SJCRH30 (cell line): ENCODE measurements at regions not wholly inside any gene's neighbourhood (a gene's known extent, or its start where the extent isn't known, plus 50 kb on each side); places are given as distances from the start of the nearest gene placed in this dataset.
A peak's percentile ranks its signal among the peaks of the same experiment; 100 is the strongest.
"Not testable (repeated sequence)": the region's sequence is repeated elsewhere in the genome, so short reads cannot be mapped to it uniquely, and the experiment has no call there.

Experiments used
- DNase-seq, 2 experiments: peaks; one replicate each; pipeline ENCODE4 v3.0.0-alpha.2; 2015 to 2020
- H3K27ac ChIP-seq: fragments of 250-450 bp; sonication (Bioruptor Pico); 2 replicates; pipeline ENCODE4 v1.5.1; 2020; ENCODE audit warnings: mild to moderate bottlenecking, moderate library complexity
- H3K27me3 ChIP-seq: fragments of 250-450 bp; sonication (Bioruptor Pico); 2 replicates; pipeline ENCODE4 v1.5.1; 2020; ENCODE audit warnings: mild to moderate bottlenecking, moderate library complexity
- H3K36me3 ChIP-seq: fragments of 250-450 bp; sonication (Bioruptor Pico); 2 replicates; pipeline ENCODE4 v1.5.1; 2020; ENCODE audit warnings: mild to moderate bottlenecking, moderate library complexity
- H3K4me1 ChIP-seq: fragments of 250-450 bp; sonication (Bioruptor Pico); 2 replicates; pipeline ENCODE4 v1.5.1; 2020; ENCODE audit warnings: mild to moderate bottlenecking, moderate library complexity
- H3K4me3 ChIP-seq: fragments of 250-450 bp; sonication (Bioruptor Pico); 2 replicates; pipeline ENCODE4 v1.5.1; 2020; ENCODE audit warnings: mild to moderate bottlenecking, moderate library complexity
- H3K9me3 ChIP-seq: fragments of 250-450 bp; sonication (Bioruptor Pico); replicated peaks from 2 replicates; pipeline ENCODE4 v1.5.1; 2020; ENCODE audit warnings: mild to moderate bottlenecking, moderate library complexity

- H3K4me3 ChIP-seq, result no peak overlapping the region
- no peak overlapping the region for H3K27ac ChIP-seq
- no peaks in the 10 kb centered on the region for H3K36me3 ChIP-seq
- H3K4me1 ChIP-seq, result no peaks in the 10 kb centered on the region
- no peaks in the 10 kb centered on the region for H3K9me3 ChIP-seq
- no peak for DNase-seq
- no peaks in the 10 kb centered on the region for H3K27me3 ChIP-seq
These were observed 55.6 kb downstream of the TLNRD1 start for GRCh38 chr15:81056304-81056703.

GRCh38 chr15:81060470-81060869, 59.7 kb downstream of the TLNRD1 start:
- DNase-seq, result no peak
- no peak overlapping the region for H3K27ac ChIP-seq

GRCh38 chr15:81060907-81061306, 60.2 kb downstream of the TLNRD1 start:
- no peak for DNase-seq
- Histone ChIP-seq H3K27me3 (no peaks in the 10 kb centered on the region), H3K36me3 (no peaks in the 10 kb centered on the region), H3K4me3 (no peak overlapping the region), H3K4me1 (no peaks in the 10 kb centered on the region), H3K27ac (no peak overlapping the region), H3K9me3 (no peaks in the 10 kb centered on the region)

More at GRCh38 chr15:81060470-81060869, 59.7 kb downstream of the TLNRD1 start:
- Histone ChIP-seq H3K4me1 (no peaks in the 10 kb centered on the region), H3K9me3 (no peaks in the 10 kb centered on the region), H3K27me3 (no peaks in the 10 kb centered on the region), H3K36me3 (no peaks in the 10 kb centered on the region), H3K4me3 (no peak overlapping the region)

GRCh38 chr15:81061490-81062253, 60.9 kb downstream of the TLNRD1 start:
- H3K4me3 ChIP-seq, result no peak overlapping the region
- no peaks in the 10 kb centered on the region for H3K27me3 ChIP-seq
- H3K36me3 ChIP-seq, result no peaks in the 10 kb centered on the region
- no peak overlapping the region for H3K27ac ChIP-seq
- no peak for DNase-seq
- no peaks in the 10 kb centered on the region for H3K9me3 ChIP-seq
- H3K4me1 ChIP-seq, result no peaks in the 10 kb centered on the region

- H3K27me3 ChIP-seq, result no peaks in the 10 kb centered on the region
- H3K4me1 ChIP-seq, result no peaks in the 10 kb centered on the region
These were observed 62.2 kb downstream of the TLNRD1 start for GRCh38 chr15:81062937-81063336.

GRCh38 chr15:81064253-81064652, 63.5 kb downstream of the TLNRD1 start:
- H3K27me3 ChIP-seq, result no peaks in the 10 kb centered on the region
- H3K27ac ChIP-seq, result no peak overlapping the region
- no peaks in the 10 kb centered on the region for H3K4me1 ChIP-seq
- no peaks in the 10 kb centered on the region for H3K9me3 ChIP-seq
- DNase-seq, result no peak
- H3K36me3 ChIP-seq, result no peaks in the 10 kb centered on the region
- no peak overlapping the region for H3K4me3 ChIP-seq

More at GRCh38 chr15:81062937-81063336, 62.2 kb downstream of the TLNRD1 start:
- H3K36me3 ChIP-seq, result no peaks in the 10 kb centered on the region
- no peaks in the 10 kb centered on the region for H3K9me3 ChIP-seq
- H3K4me3 ChIP-seq, result no peak overlapping the region
- no peak for DNase-seq
- H3K27ac ChIP-seq, result no peak overlapping the region

GRCh38 chr15:81067567-81067966, 66.5 kb upstream of the CFAP161 start:
- H3K4me1 ChIP-seq, H3K36me3 ChIP-seq, DNase-seq, H3K27me3 ChIP-seq, H3K27ac ChIP-seq, H3K9me3 ChIP-seq, H3K4me3 ChIP-seq: not testable (repeated sequence)

GRCh38 chr15:81068516-81068915, 65.6 kb upstream of the CFAP161 start:
- no peaks in the 10 kb centered on the region for H3K4me1 ChIP-seq
- DNase-seq, result no peak
- no peaks in the 10 kb centered on the region for H3K27me3 ChIP-seq
- no peaks in the 10 kb centered on the region; the same call in 1 of the 2 replicates for H3K9me3 ChIP-seq
- no peaks in the 10 kb centered on the region for H3K36me3 ChIP-seq
- no peak overlapping the region for H3K27ac ChIP-seq
- no peak overlapping the region for H3K4me3 ChIP-seq

- Histone ChIP-seq H3K27ac (no peak overlapping the region), H3K4me3 (no peak overlapping the region), H3K9me3 (no peaks in the 10 kb centered on the region; the same call in 1 of the 2 replicates)
These were observed 64.7 kb upstream of the CFAP161 start for GRCh38 chr15:81069356-81069755.

GRCh38 chr15:81069909-81070308, 64.2 kb upstream of the CFAP161 start:
- no peaks in the 10 kb centered on the region for H3K36me3 ChIP-seq
- no peaks in the 10 kb centered on the region; the same call in 1 of the 2 replicates for H3K9me3 ChIP-seq
- no peak for DNase-seq
- no peak overlapping the region for H3K27ac ChIP-seq
- H3K27me3 ChIP-seq, result no peaks in the 10 kb centered on the region
- no peak overlapping the region for H3K4me3 ChIP-seq
- H3K4me1 ChIP-seq, result no peaks in the 10 kb centered on the region

More at GRCh38 chr15:81069356-81069755, 64.7 kb upstream of the CFAP161 start:
- Histone ChIP-seq H3K27me3 (no peaks in the 10 kb centered on the region), H3K4me1 (no peaks in the 10 kb centered on the region), H3K36me3 (no peaks in the 10 kb centered on the region)
- DNase-seq, result peak; percentile 17 to 35

GRCh38 chr15:81071120-81071519, 63.0 kb upstream of the CFAP161 start:
- H3K36me3 ChIP-seq, result no peaks in the 10 kb centered on the region
- no peaks in the 10 kb centered on the region for H3K4me1 ChIP-seq
- H3K4me3 ChIP-seq, result no peak overlapping the region
- H3K27ac ChIP-seq, result no peak overlapping the region
- no peaks in the 10 kb centered on the region; the same call in 1 of the 2 replicates for H3K9me3 ChIP-seq
- DNase-seq, result no peak
- no peaks in the 10 kb centered on the region for H3K27me3 ChIP-seq

- H3K4me3 ChIP-seq, result no peak overlapping the region
- DNase-seq, result no peak
- no peaks in the 10 kb centered on the region for H3K27me3 ChIP-seq
These were observed 62.4 kb upstream of the CFAP161 start for GRCh38 chr15:81071705-81072104.

GRCh38 chr15:81072551-81072950, 61.5 kb upstream of the CFAP161 start:
- H3K9me3 ChIP-seq, result no peaks in the 10 kb centered on the region; the same call in 1 of the 2 replicates
- H3K4me1 ChIP-seq, result no peaks in the 10 kb centered on the region
- DNase-seq, result no peak
- H3K27me3 ChIP-seq, result no peaks in the 10 kb centered on the region
- no peaks in the 10 kb centered on the region for H3K36me3 ChIP-seq
- no peak overlapping the region for H3K4me3 ChIP-seq
- no peak overlapping the region for H3K27ac ChIP-seq

More at GRCh38 chr15:81071705-81072104, 62.4 kb upstream of the CFAP161 start:
- Histone ChIP-seq H3K27ac (no peak overlapping the region), H3K4me1 (no peaks in the 10 kb centered on the region), H3K9me3 (no peaks in the 10 kb centered on the region; the same call in 1 of the 2 replicates), H3K36me3 (no peaks in the 10 kb centered on the region)

GRCh38 chr15:81073801-81074200, 60.3 kb upstream of the CFAP161 start:
- Histone ChIP-seq H3K4me1 (no peaks in the 10 kb centered on the region), H3K27me3 (no peaks in the 10 kb centered on the region), H3K36me3 (no peaks in the 10 kb centered on the region), H3K27ac (no peak overlapping the region), H3K4me3 (no peak overlapping the region), H3K9me3 (no peaks in the 10 kb centered on the region; the same call in 1 of the 2 replicates)
- no peak for DNase-seq

GRCh38 chr15:81074773-81075172, 59.3 kb upstream of the CFAP161 start:
- DNase-seq, result no peak
- Histone ChIP-seq H3K27ac (no peak overlapping the region), H3K9me3 (no peaks in the 10 kb centered on the region; the same call in 1 of the 2 replicates), H3K4me1 (no peaks in the 10 kb centered on the region), H3K27me3 (no peaks in the 10 kb centered on the region), H3K36me3 (no peaks in the 10 kb centered on the region), H3K4me3 (no peak overlapping the region)

- Histone ChIP-seq H3K27ac (no peak overlapping the region), H3K27me3 (no peaks in the 10 kb centered on the region), H3K9me3 (no peaks in the 10 kb centered on the region; the same call in 1 of the 2 replicates), H3K4me3 (no peak overlapping the region), H3K4me1 (no peaks in the 10 kb centered on the region), H3K36me3 (no peaks in the 10 kb centered on the region)
- DNase-seq, result no peak
These were observed 58.8 kb upstream of the CFAP161 start for GRCh38 chr15:81075272-81075671.
